ENCODE measurements at regions not wholly inside any gene's neighbourhood (a gene's known extent, or its start where the extent isn't known, plus 50 kb on each side); places are given as distances from the start of the nearest gene placed in this dataset.

DNA sequence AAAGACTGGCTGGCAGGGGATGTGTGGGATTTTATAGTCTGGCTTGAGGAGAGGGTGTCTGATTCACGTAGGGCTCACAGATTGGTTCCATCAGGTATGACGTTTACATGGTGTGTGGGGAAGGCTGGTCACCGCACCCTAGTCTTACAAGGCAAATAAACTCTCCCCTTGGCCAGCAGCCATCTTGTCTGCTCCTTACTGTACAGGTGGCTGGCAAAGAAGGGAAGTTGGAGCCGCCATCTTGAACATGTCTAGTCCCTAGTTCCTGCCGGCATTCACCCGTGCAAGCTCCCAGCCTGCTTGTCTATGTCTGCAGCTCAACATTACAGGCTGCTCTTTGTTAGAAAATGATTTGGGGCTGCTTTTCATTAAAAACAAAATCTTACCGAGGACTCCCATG lies 97.6 kb downstream of the RAMP3 start:
- no peak overlapping the region for H3K4me3 Mint-ChIP-seq (ENCODE audit: unreplicated experiment)
- H3K36me3 Mint-ChIP-seq (ENCODE audit: unreplicated experiment), result no peaks in the 10 kb centered on the region
- H3K27me3 Mint-ChIP-seq (ENCODE audit: unreplicated experiment), result peaks cover 5% of the 10 kb centered on the region
- DNase-seq, result no peak
- H3K27ac Mint-ChIP-seq (ENCODE audit: unreplicated experiment), result no peak overlapping the region
- H3K4me1 Mint-ChIP-seq (ENCODE audit: low read depth, unreplicated experiment), result peaks cover 3% of the 10 kb centered on the region
- TF ChIP-seq CTCF (IDR thresholded peaks at IDR 0.05; ENCODE audit: partially characterized antibody, unreplicated experiment), result no peak
- peaks cover 10% of the 10 kb centered on the region for H3K9me3 Mint-ChIP-seq (ENCODE audit: unreplicated experiment)

GRCh38 chr7:45256309-45256708 lies 98.7 kb downstream of the RAMP3 start:
- TF ChIP-seq CTCF (IDR thresholded peaks at IDR 0.05; ENCODE audit: partially characterized antibody, unreplicated experiment), result no peak
- H3K4me1 Mint-ChIP-seq (ENCODE audit: low read depth, unreplicated experiment), result peaks cover 3% of the 10 kb centered on the region
- H3K36me3 Mint-ChIP-seq (ENCODE audit: unreplicated experiment), result no peaks in the 10 kb centered on the region
- peaks cover 10% of the 10 kb centered on the region for H3K9me3 Mint-ChIP-seq (ENCODE audit: unreplicated experiment)
- peaks cover 5% of the 10 kb centered on the region for H3K27me3 Mint-ChIP-seq (ENCODE audit: unreplicated experiment)
- no peak overlapping the region for H3K4me3 Mint-ChIP-seq (ENCODE audit: unreplicated experiment)
- no peak for DNase-seq
- H3K27ac Mint-ChIP-seq (ENCODE audit: unreplicated experiment), result no peak overlapping the region

DNA sequence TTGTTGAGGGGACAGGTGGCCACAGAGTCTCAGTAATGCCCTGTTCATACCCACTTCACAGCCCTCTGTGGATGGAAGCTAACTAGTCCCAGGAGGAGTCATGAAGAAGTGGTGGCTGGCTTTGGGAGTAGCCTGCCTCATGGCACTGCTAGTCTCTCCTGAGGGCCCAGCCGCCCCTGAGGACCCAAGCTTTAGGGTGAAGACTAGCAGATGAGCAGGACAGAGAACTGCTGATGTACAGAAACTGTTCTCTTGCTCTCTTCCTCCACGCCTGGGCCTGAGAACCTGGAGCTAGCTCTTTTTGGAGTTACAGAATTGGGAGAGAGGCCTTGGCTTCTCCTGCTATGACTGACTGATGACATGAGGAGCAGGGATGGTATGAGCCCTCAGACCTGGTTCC lies 99.2 kb downstream of the RAMP3 start:
- Mint-ChIP-seq H3K4me3 (ENCODE audit: unreplicated experiment) (no peak overlapping the region), H3K36me3 (ENCODE audit: unreplicated experiment) (no peaks in the 10 kb centered on the region), H3K9me3 (ENCODE audit: unreplicated experiment) (peaks cover 10% of the 10 kb centered on the region), H3K4me1 (ENCODE audit: low read depth, unreplicated experiment) (peaks cover 3% of the 10 kb centered on the region), H3K27me3 (ENCODE audit: unreplicated experiment) (peaks cover 5% of the 10 kb centered on the region), H3K27ac (ENCODE audit: unreplicated experiment) (no peak overlapping the region)
- no peak for TF ChIP-seq CTCF (IDR thresholded peaks at IDR 0.05; ENCODE audit: partially characterized antibody, unreplicated experiment)
- no peak for DNase-seq

DNA sequence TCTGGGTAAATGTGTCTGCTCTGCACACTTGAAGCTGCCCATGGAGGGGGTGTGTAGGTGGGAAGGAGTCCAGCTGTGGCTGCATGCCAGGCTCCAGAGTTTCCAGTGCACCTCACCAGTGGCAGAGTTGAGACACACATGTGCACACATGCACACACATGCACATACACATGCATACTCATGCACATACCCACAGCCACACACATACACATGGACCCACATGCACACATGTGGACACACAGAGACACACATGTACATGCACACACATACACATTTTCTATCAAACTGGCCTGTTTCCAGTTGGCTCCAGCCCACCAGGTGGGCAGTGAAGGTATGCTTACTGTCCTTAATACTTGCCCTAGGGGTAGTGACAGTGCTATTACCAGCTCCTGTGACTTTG lies 99.7 kb downstream of the RAMP3 start:
- TF ChIP-seq CTCF (IDR thresholded peaks at IDR 0.05; ENCODE audit: partially characterized antibody, unreplicated experiment), result no peak
- no peak for DNase-seq
- H3K27me3 Mint-ChIP-seq (ENCODE audit: unreplicated experiment), result peaks cover 5% of the 10 kb centered on the region
- H3K27ac Mint-ChIP-seq (ENCODE audit: unreplicated experiment), result no peak overlapping the region
- no peak overlapping the region for H3K4me3 Mint-ChIP-seq (ENCODE audit: unreplicated experiment)
- no peaks in the 10 kb centered on the region for H3K36me3 Mint-ChIP-seq (ENCODE audit: unreplicated experiment)
- peaks cover 3% of the 10 kb centered on the region for H3K4me1 Mint-ChIP-seq (ENCODE audit: low read depth, unreplicated experiment)
- peaks cover 10% of the 10 kb centered on the region for H3K9me3 Mint-ChIP-seq (ENCODE audit: unreplicated experiment)

GRCh38 chr7:45258533-45259226 lies 101.1 kb downstream of the RAMP3 start:
- DNase-seq, result no peak
- Mint-ChIP-seq H3K36me3 (ENCODE audit: unreplicated experiment) (no peaks in the 10 kb centered on the region), H3K9me3 (ENCODE audit: unreplicated experiment) (peaks cover 8% of the 10 kb centered on the region), H3K4me1 (ENCODE audit: low read depth, unreplicated experiment) (no peaks in the 10 kb centered on the region), H3K27me3 (ENCODE audit: unreplicated experiment) (peaks cover 2% of the 10 kb centered on the region), H3K27ac (ENCODE audit: unreplicated experiment) (no peak overlapping the region), H3K4me3 (ENCODE audit: unreplicated experiment) (no peak overlapping the region)
- no peak for TF ChIP-seq CTCF (IDR thresholded peaks at IDR 0.05; ENCODE audit: partially characterized antibody, unreplicated experiment)

All from glutamatergic neuron (in vitro differentiated cells).